SKM-1 (cell line): ENCODE measurements at regions not wholly inside any gene's neighbourhood (a gene's known extent, or its start where the extent isn't known, plus 50 kb on each side); places are given as distances from the start of the nearest gene placed in this dataset.

ENCODE experiments used
- DNase-seq: peaks from one replicate; lab custom pipeline; 2025; ENCODE audit not compliant: unreplicated experiment; lab: John Stamatoyannopoulos, UW

DNA sequence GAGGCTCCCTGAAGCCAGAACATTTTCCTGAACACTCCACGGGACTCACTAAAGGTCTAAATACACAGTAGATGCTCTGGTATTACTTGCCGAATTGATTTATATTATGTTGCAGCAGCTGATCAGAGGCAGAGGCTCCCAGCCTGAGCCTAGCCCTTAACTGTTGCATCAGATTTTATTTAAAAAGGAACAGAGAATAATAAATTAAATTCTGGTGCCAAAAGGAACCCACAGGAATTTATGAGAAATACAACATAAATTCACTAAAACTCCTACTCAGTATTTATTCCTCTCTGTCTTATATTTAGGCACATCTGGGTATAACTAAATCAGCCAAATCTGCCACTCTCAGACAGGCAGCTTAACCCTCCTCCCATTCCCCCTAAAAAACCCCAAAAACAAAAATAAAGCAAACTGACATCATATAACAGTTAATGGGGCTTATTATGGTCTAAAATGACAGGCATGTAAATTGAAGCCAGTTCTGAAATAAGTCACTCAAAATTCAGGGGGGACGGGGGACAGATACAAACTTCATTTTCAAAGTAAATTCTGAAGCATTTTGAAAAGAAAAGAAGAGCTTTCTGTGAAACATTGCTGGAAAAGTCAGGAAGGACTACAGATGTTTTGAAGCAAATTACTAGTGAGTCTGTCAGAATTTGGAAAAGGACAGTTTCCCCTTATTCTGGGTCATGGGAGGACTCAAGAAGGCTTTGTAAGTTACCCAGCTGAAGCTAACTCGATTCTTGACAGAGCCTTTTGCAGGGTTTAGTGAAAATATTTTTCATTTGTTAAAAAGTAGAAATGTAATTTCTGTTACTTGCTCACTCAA, 53.8 kb upstream of the CORO2B start:
- no peak for DNase-seq

DNA sequence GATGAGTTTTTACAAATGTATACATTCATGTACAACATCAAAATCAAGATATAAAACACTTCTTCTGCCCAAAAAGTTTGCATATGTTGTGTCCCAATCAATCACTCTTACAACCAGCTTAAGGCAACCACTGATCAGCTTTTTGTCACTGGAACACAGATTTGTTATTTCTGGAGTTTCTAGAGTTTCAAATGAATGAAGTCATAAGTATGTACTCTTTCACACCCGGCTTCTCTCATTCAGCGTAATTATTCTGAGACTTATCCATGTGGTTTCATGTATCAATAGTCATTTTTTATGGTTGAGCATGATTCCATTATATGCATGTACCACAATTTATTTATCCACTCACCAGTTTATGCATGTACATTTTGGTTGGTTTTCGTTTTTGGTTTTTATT, 53.0 kb upstream of the CORO2B start:
- no peak for DNase-seq

DNA sequence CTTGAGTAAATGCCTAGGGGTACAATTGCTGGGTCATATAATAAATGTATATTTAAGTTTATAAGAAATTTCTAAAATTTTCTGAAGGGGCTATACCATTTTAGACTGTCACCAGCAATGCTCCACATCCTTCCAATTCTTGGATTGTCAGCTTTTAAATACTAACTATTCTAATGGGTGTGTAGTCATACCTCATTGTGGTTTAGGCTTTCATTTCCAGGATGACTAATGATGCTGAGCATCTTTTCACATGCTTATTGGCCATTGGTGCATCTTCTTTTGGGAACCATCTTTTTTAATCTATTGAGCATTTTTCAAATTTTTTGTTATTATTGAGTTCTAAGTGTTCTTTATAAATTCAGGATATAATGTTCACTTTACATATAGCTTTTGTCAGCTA, 52.5 kb upstream of the CORO2B start:
- no peak for DNase-seq

GRCh38 chr15:68526784-68527183, 52.0 kb upstream of the CORO2B start:
- DNase-seq: peak; percentile 23

DNA sequence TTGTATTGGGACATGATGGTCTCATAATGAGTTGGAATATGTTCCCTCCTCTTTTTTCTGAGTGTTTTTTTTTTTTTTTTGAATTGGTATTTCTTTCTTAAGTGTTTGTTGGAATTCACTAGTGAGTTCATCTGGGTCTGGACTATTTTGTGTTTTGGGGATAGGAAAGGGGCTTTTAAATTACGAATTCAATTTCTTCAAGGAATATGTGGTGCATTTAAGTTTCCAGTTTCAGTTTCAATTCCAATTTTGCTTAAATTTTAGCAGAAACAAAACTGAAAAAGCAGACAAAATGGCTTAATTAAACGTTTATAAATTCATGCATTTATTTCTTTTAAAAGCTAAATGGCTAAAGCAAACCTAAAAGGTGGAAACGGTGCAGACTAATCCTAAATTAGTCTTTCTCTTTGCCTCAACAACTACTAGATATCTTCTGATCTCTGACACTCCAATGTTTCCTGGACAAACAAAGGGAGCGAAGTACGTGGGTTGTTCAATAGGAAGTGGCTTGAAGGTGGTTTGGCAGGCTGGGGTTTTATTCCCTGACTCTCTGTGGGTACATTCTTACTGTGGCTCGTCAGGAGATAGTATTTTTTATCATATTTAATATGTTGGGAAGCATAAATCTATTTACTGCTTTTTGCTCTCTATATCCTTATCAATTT, 50.0 kb upstream of the CORO2B start:
- DNase-seq: no peak
